ENCODE measurements at regions not wholly inside any gene's neighbourhood (a gene's known extent, or its start where the extent isn't known, plus 50 kb on each side); places are given as distances from the start of the nearest gene placed in this dataset.

DNA sequence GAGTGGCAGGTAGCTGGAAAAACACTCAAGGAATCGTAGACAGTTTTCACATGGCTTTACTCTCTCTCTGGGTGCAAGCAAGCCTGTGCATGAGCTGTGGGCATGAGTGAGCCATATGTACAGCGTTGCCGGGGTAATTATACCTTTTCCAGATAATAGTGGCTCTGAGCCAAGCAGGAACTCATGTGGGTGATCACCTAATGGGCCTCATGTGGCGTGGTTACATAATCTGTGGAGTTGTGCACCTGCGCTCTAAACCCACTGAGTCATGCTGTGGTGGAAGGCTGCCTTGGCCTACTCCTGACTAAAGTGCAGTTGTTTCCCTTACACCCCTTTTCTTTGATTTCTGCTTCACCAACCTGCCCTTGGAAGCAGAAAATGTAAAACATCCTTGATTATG, 1564.5 kb upstream of the PCDH10 start:
- TF ChIP-seq GATA2 (IDR thresholded peaks at IDR 0.05; ENCODE audit: low read depth, low read length), result no peak
- TF ChIP-seq GATA3 (IDR thresholded peaks at IDR 0.05; ENCODE audit: low read depth, low read length), result no peak
